Stimulated activated naive B cell treated with anti-CD40 and anti-IgM and Interleukin-4, amounts not matched to agents 10 μg/mL and 1 μg/mL and 100 μg/mL, for 72 hours (primary cell): ENCODE measurements at regions not wholly inside any gene's neighbourhood (a gene's known extent, or its start where the extent isn't known, plus 50 kb on each side); places are given as distances from the start of the nearest gene placed in this dataset.
"Not testable (repeated sequence)": the region's sequence is repeated elsewhere in the genome, so short reads cannot be mapped to it uniquely, and the experiment has no call there.

Source experiments
- ATAC-seq, 2 donors: fragments of 150-1000 bp; cut with Tn5 transposase; replicated peaks; 2 replicates each; pipeline ENCODE4 v1.10.0; 2021; ENCODE audit warnings: moderate library complexity in 1 of 2
- DNase-seq: peaks from one replicate; pipeline ENCODE4 v3.0.0; 2021
- H3K27ac Mint-ChIP-seq: one replicate; pipeline ENCODE4 v1.8.0; 2022; ENCODE audit warnings: mild to moderate bottlenecking, mixed read lengths
- H3K27me3 Mint-ChIP-seq, 2 donors: one replicate each; pipeline ENCODE4 v1.8.0; 2022; ENCODE audit warnings: mixed read lengths in 2 of 2
- H3K36me3 Mint-ChIP-seq, 2 donors: one replicate each; pipeline ENCODE4 v1.8.0; 2022; ENCODE audit warnings: mixed read lengths in 2 of 2, mild to moderate bottlenecking in 1 of 2
- H3K4me1 Mint-ChIP-seq, 2 donors: one replicate each; pipeline ENCODE4 v1.8.0; 2022; ENCODE audit warnings: mixed read lengths in 2 of 2, mild to moderate bottlenecking in 1 of 2
- H3K4me3 Mint-ChIP-seq, 2 donors: one replicate each; pipeline ENCODE4 v1.8.0; 2022; ENCODE audit warnings: mild to moderate bottlenecking in 2 of 2, mixed read lengths in 2 of 2, moderate library complexity in 1 of 2
- H3K9me3 Mint-ChIP-seq, 2 donors: one replicate each; pipeline ENCODE4 v1.8.0; 2022; ENCODE audit warnings: mixed read lengths in 2 of 2, mild to moderate bottlenecking in 1 of 2

DNA sequence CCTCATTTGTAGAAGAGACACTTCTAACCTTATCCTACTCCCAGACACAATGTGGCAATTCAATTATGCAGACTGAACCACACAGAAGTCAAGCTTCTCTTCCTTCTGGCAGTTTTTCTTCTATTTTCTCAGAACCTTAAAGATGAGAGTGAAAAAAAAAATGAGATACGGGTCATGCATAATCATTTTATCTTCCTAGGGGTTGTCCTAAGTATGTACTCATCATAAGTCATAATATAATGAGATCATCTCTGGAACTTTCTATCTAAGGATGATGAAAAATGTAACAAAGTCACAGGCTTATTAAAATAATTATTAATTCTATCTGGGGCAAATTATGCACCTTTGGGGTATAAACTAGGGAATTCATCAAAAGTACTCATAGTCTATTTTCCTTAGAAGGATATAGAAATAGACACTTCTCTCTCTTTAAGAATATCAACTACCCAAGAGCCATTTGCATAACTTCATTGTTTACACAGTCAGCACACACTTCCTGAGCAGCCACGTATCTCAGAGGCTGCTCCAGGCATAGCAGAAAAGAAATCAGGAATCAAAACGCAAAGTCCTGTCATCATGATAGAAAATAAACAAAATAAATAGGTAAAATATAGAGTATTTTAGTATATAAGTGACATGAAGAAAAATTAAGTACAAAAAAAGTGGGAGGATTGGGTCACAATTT lies 345.9 kb upstream of the SPHKAP start:
- Mint-ChIP-seq H3K27me3 (no peaks in the 10 kb centered on the region), H3K4me1 (no peaks in the 10 kb centered on the region), H3K4me3 (no peak overlapping the region), H3K36me3 (no peaks in the 10 kb centered on the region), H3K9me3 (peaks cover 2 to 3% of the 10 kb centered on the region in 2 donors), H3K27ac (no peak overlapping the region)
- DNase-seq: no peak
- ATAC-seq: no peak

DNA sequence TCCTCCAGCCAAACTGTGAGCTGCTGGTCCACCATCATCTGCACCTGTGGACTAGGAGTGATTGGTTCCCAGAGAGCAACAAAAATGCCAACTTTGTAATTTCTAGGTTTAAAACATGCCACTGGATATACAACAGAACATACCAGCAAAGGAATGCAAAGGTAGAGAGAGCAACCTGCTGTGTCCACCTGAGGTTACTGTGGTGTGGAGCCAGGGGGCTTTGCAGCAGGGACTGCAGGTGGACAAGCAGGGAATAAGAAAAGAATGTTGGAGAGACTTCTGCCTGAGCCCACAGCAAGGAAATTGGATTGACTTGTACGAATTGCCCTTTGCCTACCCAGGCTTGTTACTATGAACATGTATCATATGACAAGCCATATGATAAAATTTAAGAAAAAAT lies 345.2 kb upstream of the SPHKAP start:
- no peak for DNase-seq
- H3K27me3 Mint-ChIP-seq: no peaks in the 10 kb centered on the region
- no peak overlapping the region for H3K27ac Mint-ChIP-seq
- ATAC-seq: no peak
- no peaks in the 10 kb centered on the region for H3K4me1 Mint-ChIP-seq
- H3K9me3 Mint-ChIP-seq: peaks cover 2 to 3% of the 10 kb centered on the region in 2 donors
- no peaks in the 10 kb centered on the region for H3K36me3 Mint-ChIP-seq
- no peak overlapping the region for H3K4me3 Mint-ChIP-seq

DNA sequence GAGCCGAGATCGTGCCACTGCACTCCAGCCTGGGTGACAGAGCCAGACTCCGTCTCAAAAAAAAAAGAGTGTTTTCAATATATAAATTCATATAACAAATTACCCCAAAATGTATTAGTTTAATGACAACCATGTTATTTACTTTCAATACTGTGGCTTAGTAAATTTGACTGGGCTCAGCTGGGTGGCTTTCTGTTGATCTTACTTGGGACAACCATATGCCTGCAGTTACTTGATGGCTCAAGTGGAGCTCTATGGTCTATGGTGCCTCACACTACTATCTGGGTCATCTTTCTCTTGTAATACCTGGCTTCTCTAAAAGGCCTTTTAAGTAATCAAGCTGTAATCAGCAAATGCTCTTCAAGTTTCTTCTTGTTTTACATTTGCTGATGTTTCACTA lies 341.5 kb upstream of the SPHKAP start:
- no peak overlapping the region for H3K27ac Mint-ChIP-seq
- H3K4me3 Mint-ChIP-seq: no peak overlapping the region
- DNase-seq (no peak), ATAC-seq (no peak)
- no peaks in the 10 kb centered on the region for H3K36me3 Mint-ChIP-seq
- peaks cover 0 to 2% of the 10 kb centered on the region in 2 donors for H3K9me3 Mint-ChIP-seq
- no peaks in the 10 kb centered on the region for H3K27me3 Mint-ChIP-seq
- H3K4me1 Mint-ChIP-seq: no peaks in the 10 kb centered on the region

DNA sequence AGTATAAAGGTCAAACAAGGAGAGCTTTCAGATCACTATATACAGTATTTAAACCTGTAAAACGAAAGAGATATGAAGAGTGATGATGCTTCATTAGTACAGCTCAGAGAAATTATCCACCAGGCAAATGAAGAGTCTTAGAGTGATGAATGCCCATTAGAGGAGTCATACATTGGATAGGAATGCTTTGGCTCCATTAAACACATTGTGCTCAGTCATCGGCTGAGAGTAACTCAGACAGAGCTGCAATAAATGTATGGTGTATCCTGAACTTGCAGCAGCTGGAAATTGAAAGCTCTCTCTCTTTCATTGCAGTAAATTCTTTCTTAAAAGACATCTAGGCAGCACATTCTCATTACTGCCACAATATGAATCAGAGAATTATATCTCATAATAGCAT lies 340.8 kb upstream of the SPHKAP start:
- Mint-ChIP-seq H3K27ac (no peak overlapping the region), H3K4me3 (no peak overlapping the region), H3K9me3 (peaks cover 0 to 2% of the 10 kb centered on the region in 2 donors), H3K36me3 (no peaks in the 10 kb centered on the region), H3K27me3 (no peaks in the 10 kb centered on the region), H3K4me1 (no peaks in the 10 kb centered on the region)
- ATAC-seq (no peak), DNase-seq (no peak)

DNA sequence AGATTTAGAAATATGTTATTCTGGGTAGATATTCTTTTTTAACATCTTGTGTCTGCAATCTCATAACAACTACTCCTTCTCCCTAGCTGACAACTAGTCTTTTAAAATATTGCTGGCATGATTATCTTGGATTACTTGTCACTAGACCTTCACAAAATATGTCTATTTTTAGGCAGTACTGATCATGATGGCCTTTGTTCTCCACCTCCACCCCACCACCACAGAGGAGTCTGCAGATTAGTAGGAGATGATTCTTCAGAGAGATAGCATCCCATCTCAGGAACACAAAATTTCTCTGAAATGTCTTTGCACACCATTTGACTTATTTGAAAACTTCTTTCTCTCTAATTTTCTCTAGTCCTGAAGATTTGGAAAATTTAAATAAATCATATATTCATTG lies 338.1 kb upstream of the SPHKAP start:
- Mint-ChIP-seq H3K27ac (no peak overlapping the region), H3K4me3 (no peak overlapping the region), H3K9me3 (peaks cover 0 to 2% of the 10 kb centered on the region in 2 donors), H3K4me1 (no peaks in the 10 kb centered on the region), H3K36me3 (no peaks in the 10 kb centered on the region), H3K27me3 (no peaks in the 10 kb centered on the region)
- ATAC-seq (no peak), DNase-seq (no peak)

DNA sequence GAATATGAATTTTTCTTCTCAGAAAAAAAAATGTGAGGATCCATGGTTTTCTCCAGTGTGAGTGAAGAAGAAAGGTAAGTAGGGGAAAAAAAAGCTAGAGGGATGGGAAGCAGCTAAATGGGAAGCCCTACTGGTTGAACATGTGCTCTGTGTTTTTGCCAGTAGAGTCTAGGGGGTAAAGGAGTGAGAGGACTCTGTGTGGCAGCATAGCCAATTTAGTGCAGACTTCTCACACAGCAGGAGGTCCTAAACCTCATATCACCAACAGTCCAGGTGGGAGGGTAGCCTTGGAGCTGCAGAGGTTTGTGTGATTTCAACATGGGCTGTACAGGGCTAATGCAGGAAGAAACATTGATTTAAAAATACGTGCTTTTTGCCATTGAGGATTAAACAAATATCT lies 334.5 kb upstream of the SPHKAP start:
- H3K36me3 Mint-ChIP-seq: no peaks in the 10 kb centered on the region
- no peaks in the 10 kb centered on the region for H3K27me3 Mint-ChIP-seq
- no peaks in the 10 kb centered on the region for H3K4me1 Mint-ChIP-seq
- no peak for ATAC-seq
- no peak for DNase-seq
- peaks cover 0 to 2% of the 10 kb centered on the region in 2 donors for H3K9me3 Mint-ChIP-seq
- H3K4me3 Mint-ChIP-seq: no peak overlapping the region
- no peak overlapping the region for H3K27ac Mint-ChIP-seq

DNA sequence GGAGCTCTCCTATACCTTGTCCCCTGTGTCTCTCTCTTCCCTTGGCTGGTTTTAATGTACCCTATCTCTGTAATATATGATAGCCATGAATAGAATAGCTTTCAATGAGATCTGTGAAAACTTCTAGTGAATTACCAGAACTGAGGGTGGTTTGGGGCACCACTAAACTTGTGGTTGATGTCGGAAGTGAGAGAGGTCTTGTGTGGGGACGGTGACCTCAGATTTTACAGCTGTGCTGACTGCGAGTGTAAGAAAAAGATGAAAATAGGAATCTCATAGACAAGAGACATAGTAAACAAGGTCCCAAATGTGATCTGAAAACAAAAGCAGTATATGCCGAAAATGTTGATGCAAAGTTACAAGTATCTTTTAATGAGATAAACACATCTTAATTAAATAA lies 332.0 kb upstream of the SPHKAP start:
- H3K36me3 Mint-ChIP-seq, H3K4me3 Mint-ChIP-seq, H3K27me3 Mint-ChIP-seq, H3K4me1 Mint-ChIP-seq, H3K9me3 Mint-ChIP-seq, H3K27ac Mint-ChIP-seq, ATAC-seq, DNase-seq: not testable (repeated sequence)

DNA sequence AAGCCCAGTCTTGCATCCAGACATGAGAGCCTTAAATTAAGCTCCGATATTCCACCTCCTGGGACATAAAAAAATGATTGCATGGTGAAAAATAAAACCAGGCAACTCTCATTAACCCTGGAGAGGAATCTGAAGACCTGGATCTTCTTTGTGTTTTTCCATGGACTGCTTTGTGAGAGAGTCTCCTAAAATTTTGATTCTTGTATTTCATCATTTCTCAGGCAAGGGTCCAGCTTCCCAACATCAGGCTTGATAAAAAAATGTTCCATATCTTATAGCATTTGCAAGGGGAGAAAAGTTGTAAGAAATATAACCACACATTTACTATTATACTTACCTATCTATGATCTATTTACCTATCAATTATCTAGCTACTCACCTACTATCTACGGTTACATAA lies 327.5 kb upstream of the SPHKAP start:
- Mint-ChIP-seq H3K4me3 (no peak overlapping the region), H3K27ac (no peak overlapping the region), H3K9me3 (peaks cover 3 to 4% of the 10 kb centered on the region in 2 donors), H3K27me3 (no peaks in the 10 kb centered on the region), H3K4me1 (no peaks in the 10 kb centered on the region), H3K36me3 (no peaks in the 10 kb centered on the region)
- no peak for ATAC-seq
- DNase-seq: no peak

DNA sequence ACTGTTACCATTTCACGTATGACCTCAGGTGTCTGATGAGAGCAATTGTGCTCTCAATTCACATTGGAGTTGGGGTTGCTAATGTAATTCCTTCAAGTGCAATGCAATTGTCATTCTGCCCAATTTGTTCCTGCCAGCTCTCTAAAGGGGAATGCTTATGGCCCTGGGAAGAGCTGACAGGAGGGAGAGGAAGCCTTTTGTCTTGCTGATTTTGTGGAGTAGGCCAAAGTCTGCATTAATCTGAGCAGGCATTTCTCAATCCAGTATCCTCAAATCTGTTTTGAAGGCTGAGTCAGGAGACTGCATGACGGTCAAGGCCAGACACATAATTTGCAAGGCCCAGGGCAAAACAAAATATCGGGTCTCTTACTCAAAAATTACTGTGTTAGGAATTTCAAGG lies 326.4 kb upstream of the SPHKAP start:
- Mint-ChIP-seq H3K36me3 (no peaks in the 10 kb centered on the region), H3K27me3 (no peaks in the 10 kb centered on the region), H3K9me3 (peaks cover 3 to 4% of the 10 kb centered on the region in 2 donors), H3K4me3 (no peak overlapping the region), H3K27ac (no peak overlapping the region), H3K4me1 (no peaks in the 10 kb centered on the region)
- ATAC-seq (no peak), DNase-seq (no peak)

DNA sequence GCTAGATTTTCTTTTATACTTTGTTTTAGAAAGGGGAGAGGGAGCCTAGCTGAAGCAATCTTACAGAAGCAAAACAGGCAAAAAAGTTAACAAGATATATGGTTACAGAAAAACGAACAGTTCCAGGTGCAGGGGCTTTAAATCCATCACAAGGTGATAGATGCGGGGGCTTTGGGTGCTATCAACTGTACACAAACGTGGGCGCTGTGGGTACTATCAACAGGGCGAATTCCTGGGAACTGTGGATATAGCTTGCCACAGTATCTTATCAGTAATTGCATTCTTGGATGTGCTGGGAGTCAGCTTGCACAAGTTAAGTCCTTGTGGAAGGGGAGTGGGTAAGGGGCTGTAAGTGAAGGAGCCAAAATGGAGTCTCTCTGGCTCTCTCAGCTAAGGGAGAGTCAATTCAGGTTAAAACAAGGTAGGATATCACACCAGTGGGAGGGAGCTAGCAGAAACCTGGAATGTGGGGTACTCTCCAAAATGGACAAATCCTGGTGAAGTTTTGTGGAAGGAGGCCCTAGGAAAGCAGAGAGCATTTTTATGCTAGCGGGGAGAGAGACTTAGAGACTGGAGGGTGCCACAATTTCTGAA lies 325.8 kb upstream of the SPHKAP start:
- Mint-ChIP-seq H3K4me3 (no peak overlapping the region), H3K4me1 (no peaks in the 10 kb centered on the region), H3K27me3 (no peaks in the 10 kb centered on the region), H3K27ac (no peak overlapping the region), H3K9me3 (peaks cover 3 to 4% of the 10 kb centered on the region in 2 donors), H3K36me3 (no peaks in the 10 kb centered on the region)
- ATAC-seq (no peak), DNase-seq (no peak)

DNA sequence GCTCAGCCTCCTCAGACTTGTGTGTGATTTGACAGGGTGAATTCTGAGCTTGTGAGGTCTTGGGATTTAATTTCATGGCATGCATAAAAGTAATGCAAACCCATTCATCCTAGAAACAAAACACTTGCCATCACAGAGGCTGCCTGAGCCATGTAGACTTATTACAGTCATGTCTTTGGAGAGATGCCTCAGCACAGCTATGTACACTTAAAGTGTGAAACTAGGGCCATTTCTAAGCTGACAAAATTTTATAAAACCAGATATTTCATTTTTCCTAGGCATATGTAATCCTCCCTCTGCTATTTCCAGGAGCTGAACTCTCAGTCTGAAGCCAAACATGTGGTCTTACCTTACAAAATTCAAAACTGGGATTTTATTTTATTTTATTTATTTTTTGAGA lies 322.2 kb upstream of the SPHKAP start:
- DNase-seq: no peak
- H3K4me3 Mint-ChIP-seq: no peak overlapping the region
- H3K9me3 Mint-ChIP-seq: peaks cover 5 to 15% of the 10 kb centered on the region in 2 donors
- no peak overlapping the region for H3K27ac Mint-ChIP-seq
- no peaks in the 10 kb centered on the region for H3K27me3 Mint-ChIP-seq
- no peak for ATAC-seq
- H3K36me3 Mint-ChIP-seq: no peaks in the 10 kb centered on the region
- H3K4me1 Mint-ChIP-seq: no peaks in the 10 kb centered on the region

DNA sequence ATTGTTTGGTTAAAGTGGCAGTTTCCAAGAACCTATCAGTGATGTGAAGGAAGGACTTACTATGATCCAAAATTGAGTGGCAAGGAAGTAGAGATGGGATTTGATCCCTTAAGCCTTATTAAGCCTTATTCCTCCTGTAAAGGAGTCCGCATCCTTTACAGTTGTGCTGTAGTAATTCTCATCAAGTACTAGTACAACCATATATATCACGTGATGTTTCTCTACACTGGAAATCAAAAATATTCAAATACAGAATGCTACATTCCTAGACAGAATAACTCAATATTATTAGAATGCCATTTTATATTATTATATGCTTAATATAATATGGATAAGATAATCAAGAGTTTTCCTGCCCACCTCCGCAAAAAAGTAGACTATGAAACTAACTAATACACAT lies 312.4 kb upstream of the SPHKAP start:
- ATAC-seq (no peak), DNase-seq (no peak)
- Mint-ChIP-seq H3K4me1 (no peaks in the 10 kb centered on the region), H3K4me3 (no peak overlapping the region), H3K9me3 (peaks cover 4 to 9% of the 10 kb centered on the region in 2 donors), H3K27ac (no peak overlapping the region), H3K36me3 (no peaks in the 10 kb centered on the region), H3K27me3 (no peaks in the 10 kb centered on the region)

DNA sequence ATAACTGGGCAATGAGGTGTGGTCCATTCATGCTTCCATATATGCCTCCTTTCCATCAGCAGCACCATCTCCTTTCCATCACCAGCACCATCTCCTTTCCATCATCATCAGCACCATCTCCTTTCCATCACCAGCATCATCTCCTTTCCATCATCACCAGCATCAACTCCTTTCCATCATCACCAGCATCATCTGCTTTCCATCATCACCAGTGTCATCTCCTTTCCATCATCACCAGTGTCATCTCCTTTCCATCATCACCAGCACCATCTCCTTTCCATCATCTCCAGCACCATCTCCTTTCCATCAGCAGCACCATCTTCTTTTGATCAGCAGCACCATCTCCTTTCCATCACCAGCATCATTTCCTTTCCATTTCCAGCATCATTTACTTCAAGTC lies 297.5 kb upstream of the SPHKAP start:
- Mint-ChIP-seq H3K27me3 (no peaks in the 10 kb centered on the region), H3K36me3 (no peaks in the 10 kb centered on the region), H3K9me3 (peaks cover 6 to 9% of the 10 kb centered on the region in 2 donors), H3K4me3 (no peak overlapping the region), H3K4me1 (no peaks in the 10 kb centered on the region), H3K27ac (no peak overlapping the region)
- ATAC-seq (no peak), DNase-seq (no peak)

DNA sequence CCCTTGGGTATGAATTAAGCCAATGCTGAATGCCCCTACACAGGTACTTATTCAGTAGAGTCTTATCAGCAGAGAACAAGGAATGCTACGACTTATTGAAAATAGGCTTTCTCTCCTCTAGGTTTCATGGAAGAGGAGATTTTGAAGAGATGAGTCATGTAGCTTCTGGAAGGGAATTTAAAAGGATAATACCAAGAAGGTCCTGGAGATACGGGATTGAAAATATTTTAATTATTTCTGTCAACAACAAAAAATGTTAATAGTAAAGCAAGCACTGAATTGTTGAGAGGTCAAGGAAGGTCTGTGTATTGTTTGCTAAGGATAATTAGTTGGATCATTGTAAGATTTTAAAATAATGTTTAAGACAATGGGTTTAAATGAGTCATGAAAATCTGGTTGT lies 293.0 kb upstream of the SPHKAP start:
- H3K27me3 Mint-ChIP-seq: no peaks in the 10 kb centered on the region
- peaks cover 6 to 11% of the 10 kb centered on the region in 2 donors for H3K9me3 Mint-ChIP-seq
- no peaks in the 10 kb centered on the region for H3K4me1 Mint-ChIP-seq
- DNase-seq (no peak), ATAC-seq (no peak)
- no peaks in the 10 kb centered on the region for H3K36me3 Mint-ChIP-seq
- H3K4me3 Mint-ChIP-seq: no peak overlapping the region
- no peak overlapping the region for H3K27ac Mint-ChIP-seq

DNA sequence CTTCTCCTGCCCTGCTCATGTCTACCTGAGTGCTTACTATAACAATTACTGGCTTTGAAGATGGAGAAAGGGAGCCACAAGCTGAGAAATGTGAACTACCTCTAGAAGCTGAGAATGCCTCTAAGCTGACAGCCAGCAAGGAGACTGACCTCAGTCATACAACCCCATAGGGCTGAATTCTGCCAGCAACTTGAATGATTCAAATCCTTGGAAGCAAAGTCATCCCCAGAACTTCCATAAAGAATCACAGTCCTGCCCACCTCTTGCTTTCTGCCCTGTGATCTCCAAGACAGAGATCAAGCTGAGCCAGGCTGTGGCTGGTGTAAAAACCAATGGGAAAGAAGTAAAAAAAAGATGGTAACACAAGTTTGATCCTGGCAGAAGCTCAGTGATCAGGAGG lies 288.2 kb upstream of the SPHKAP start:
- Mint-ChIP-seq H3K9me3 (peaks cover 0 to 5% of the 10 kb centered on the region in 2 donors), H3K36me3 (no peaks in the 10 kb centered on the region), H3K27me3 (no peaks in the 10 kb centered on the region), H3K27ac (no peak overlapping the region), H3K4me3 (no peak overlapping the region), H3K4me1 (no peaks in the 10 kb centered on the region)
- no peak for ATAC-seq
- DNase-seq: no peak
